Heart left ventricle (tissue), 13 donors: ENCODE measurements at regions not wholly inside any gene's neighbourhood (a gene's known extent, or its start where the extent isn't known, plus 50 kb on each side); places are given as distances from the start of the nearest gene placed in this dataset.

ENCODE experiments used
- POLR2A ChIP-seq, 2 donors: fragments of 450-650 bp; IDR thresholded peaks; one replicate each; pipeline ENCODE4 v1.6.1; 2017; ENCODE audit warnings: antibody characterized with exemption in 2 of 2, mild to moderate bottlenecking in 2 of 2, moderate library complexity in 2 of 2
- TF ChIP-seq, protein P1 (sequence below), 12 donors: fragments of 200-600 bp; sonication (generic) in 4 of 12; IDR thresholded peaks; one replicate each; pipeline versions ENCODE4 v1.5.0 to v1.8.0; 2018 to 2022; ENCODE audit warnings: antibody characterized with exemption in 12 of 12, mild to moderate bottlenecking in 5 of 12
- donor health status: ischemic (EF 13 %, LVEDD 7.1; RV severe dilation, severe dysfunction).
- donor health status: DM: no; HTN: yes; CAD: no.
- donor health status: DM: no; HTN: no; CAD: no.
- donor health status: ischemic (EF 25% LVEDD 6.9; RV normal size, moderate dysfunction).
- donor health status: ischemic (EF 25% LVEDD 5.7; RV mildly dilated, moderate dysfunction).
- donor health status: ischemic (EF 35%, LVEDD 5.7; RV mildly dilated, moderate dysfunction).
- donor health status: nonischemic (EF 11% LVEDD 7.7; RV severe dilation, severe dysfunction).
- donor health status: DM: yes; HTN: yes; CAD: no.
- donor health status: PGD.
- donor health status: ischemic (EF 29% LVEDD 5.4; RV normal size, mild dysfunction).
- donor health status: nonischemic (EF 23%, LVEDD 6.1; RV moderate dilation, normal function).

DNA sequence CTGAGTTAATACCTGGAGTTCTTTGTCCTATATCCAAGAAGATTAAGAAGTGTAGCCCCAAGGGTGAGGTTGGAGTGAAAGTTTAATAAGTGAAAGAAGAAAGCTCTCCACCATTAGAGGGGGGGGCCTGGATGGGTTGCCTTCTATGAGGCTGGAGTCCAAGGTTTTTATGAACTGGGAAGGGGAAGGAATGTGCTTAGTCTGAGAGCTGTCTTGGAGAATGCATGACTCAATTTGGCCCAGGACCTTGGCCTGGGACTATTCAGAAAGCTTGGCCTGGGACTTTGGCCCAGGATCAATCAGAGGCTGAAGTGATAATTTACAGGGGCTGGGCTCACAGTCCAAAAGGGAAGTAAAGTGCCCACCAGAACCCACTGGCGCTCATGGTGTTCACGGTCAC, 1049.0 kb upstream of the GRIA3 start:
- TF ChIP-seq, protein P1, sequence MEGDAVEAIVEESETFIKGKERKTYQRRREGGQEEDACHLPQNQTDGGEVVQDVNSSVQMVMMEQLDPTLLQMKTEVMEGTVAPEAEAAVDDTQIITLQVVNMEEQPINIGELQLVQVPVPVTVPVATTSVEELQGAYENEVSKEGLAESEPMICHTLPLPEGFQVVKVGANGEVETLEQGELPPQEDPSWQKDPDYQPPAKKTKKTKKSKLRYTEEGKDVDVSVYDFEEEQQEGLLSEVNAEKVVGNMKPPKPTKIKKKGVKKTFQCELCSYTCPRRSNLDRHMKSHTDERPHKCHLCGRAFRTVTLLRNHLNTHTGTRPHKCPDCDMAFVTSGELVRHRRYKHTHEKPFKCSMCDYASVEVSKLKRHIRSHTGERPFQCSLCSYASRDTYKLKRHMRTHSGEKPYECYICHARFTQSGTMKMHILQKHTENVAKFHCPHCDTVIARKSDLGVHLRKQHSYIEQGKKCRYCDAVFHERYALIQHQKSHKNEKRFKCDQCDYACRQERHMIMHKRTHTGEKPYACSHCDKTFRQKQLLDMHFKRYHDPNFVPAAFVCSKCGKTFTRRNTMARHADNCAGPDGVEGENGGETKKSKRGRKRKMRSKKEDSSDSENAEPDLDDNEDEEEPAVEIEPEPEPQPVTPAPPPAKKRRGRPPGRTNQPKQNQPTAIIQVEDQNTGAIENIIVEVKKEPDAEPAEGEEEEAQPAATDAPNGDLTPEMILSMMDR (IDR thresholded peaks at IDR 0.05) = no peak
- no peak for TF ChIP-seq POLR2A (IDR thresholded peaks at IDR 0.05)
